ENCODE measurements at regions not wholly inside any gene's neighbourhood (a gene's known extent, or its start where the extent isn't known, plus 50 kb on each side); places are given as distances from the start of the nearest gene placed in this dataset.
A peak's percentile ranks its signal among the peaks of the same experiment; 100 is the strongest.

GRCh38 chr2:228777855-228778355 lies 493.2 kb downstream of the PID1 start:
- H3K4me3 ChIP-seq (replicated peaks in 1 of 4; ENCODE audit: control extremely low read depth in 1 of 4, insufficient read depth in 1 of 4, low read depth in 3 of 4, low read length in 4 of 4): no peak overlapping the region
- H3K27ac ChIP-seq (ENCODE audit: insufficient read depth, low read length): no peak overlapping the region
- H3K79me2 ChIP-seq (ENCODE audit: control insufficient read depth, insufficient read depth, low read length): no peaks in the 10 kb centered on the region
- no peaks in the 10 kb centered on the region for H3K27me3 ChIP-seq (ENCODE audit: control insufficient read depth, insufficient read depth, low read length)
- H3K4me2 ChIP-seq (ENCODE audit: extremely low read depth, insufficient read depth, low read length): no peak overlapping the region
- H2AFZ ChIP-seq (ENCODE audit: low read length): no peak overlapping the region
- H3K9me3 ChIP-seq (ENCODE audit: control insufficient read depth, insufficient read depth, low read depth, low read length): no peaks in the 10 kb centered on the region
- DNase-seq (ENCODE audit: low read depth in 2 of 2): peak in 1 of 2 donors; percentile 61
- H3K36me3 ChIP-seq (ENCODE audit: control insufficient read depth, insufficient read depth, low read length): no peaks in the 10 kb centered on the region
- no peaks in the 10 kb centered on the region for H4K20me1 ChIP-seq (ENCODE audit: control insufficient read depth, extremely low read depth, insufficient read depth, low read length)
- TF ChIP-seq EZH2 (IDR thresholded peaks at IDR 0.05; ENCODE audit: low read length, missing control alignments) (no peak), CTCF (conservative IDR thresholded peaks at IDR 0.05 in 1 of 2, IDR thresholded peaks at IDR 0.05 in 1 of 2; ENCODE audit: low read depth in 1 of 2, low read length in 2 of 2) (no peak)
- H3K4me1 ChIP-seq (ENCODE audit: control insufficient read depth, extremely low read depth, insufficient read depth, low read length): no peaks in the 10 kb centered on the region
- no peak overlapping the region for H3K9ac ChIP-seq (ENCODE audit: insufficient read depth, low read length)

GRCh38 chr2:228774548-228774947 lies 496.5 kb downstream of the PID1 start:
- Histone ChIP-seq H3K27me3 (ENCODE audit: control insufficient read depth, insufficient read depth, low read length) (no peaks in the 10 kb centered on the region), H3K27ac (ENCODE audit: insufficient read depth, low read length) (no peak overlapping the region), H3K9me3 (ENCODE audit: control insufficient read depth, insufficient read depth, low read depth, low read length) (no peaks in the 10 kb centered on the region), H3K4me1 (ENCODE audit: control insufficient read depth, extremely low read depth, insufficient read depth, low read length) (no peaks in the 10 kb centered on the region), H3K9ac (ENCODE audit: insufficient read depth, low read length) (no peak overlapping the region), H3K4me3 (replicated peaks in 1 of 4; ENCODE audit: control extremely low read depth in 1 of 4, insufficient read depth in 1 of 4, low read depth in 3 of 4, low read length in 4 of 4) (no peak overlapping the region), H3K79me2 (ENCODE audit: control insufficient read depth, insufficient read depth, low read length) (no peaks in the 10 kb centered on the region), H3K36me3 (ENCODE audit: control insufficient read depth, insufficient read depth, low read length) (no peaks in the 10 kb centered on the region), H3K4me2 (ENCODE audit: extremely low read depth, insufficient read depth, low read length) (no peak overlapping the region), H2AFZ (ENCODE audit: low read length) (no peak overlapping the region), H4K20me1 (ENCODE audit: control insufficient read depth, extremely low read depth, insufficient read depth, low read length) (no peaks in the 10 kb centered on the region)
- no peak for TF ChIP-seq EZH2 (IDR thresholded peaks at IDR 0.05; ENCODE audit: low read length, missing control alignments)
- no peak for TF ChIP-seq CTCF (conservative IDR thresholded peaks at IDR 0.05 in 1 of 2, IDR thresholded peaks at IDR 0.05 in 1 of 2; ENCODE audit: low read depth in 1 of 2, low read length in 2 of 2)
- DNase-seq (ENCODE audit: low read depth in 2 of 2): no peak

GRCh38 chr2:228771774-228772173 lies 499.3 kb downstream of the PID1 start:
- Histone ChIP-seq H3K4me2 (ENCODE audit: extremely low read depth, insufficient read depth, low read length) (no peak overlapping the region), H3K27ac (ENCODE audit: insufficient read depth, low read length) (no peak overlapping the region), H3K9ac (ENCODE audit: insufficient read depth, low read length) (no peak overlapping the region), H3K4me3 (replicated peaks in 1 of 4; ENCODE audit: control extremely low read depth in 1 of 4, insufficient read depth in 1 of 4, low read depth in 3 of 4, low read length in 4 of 4) (no peak overlapping the region), H3K9me3 (ENCODE audit: control insufficient read depth, insufficient read depth, low read depth, low read length) (no peaks in the 10 kb centered on the region), H3K4me1 (ENCODE audit: control insufficient read depth, extremely low read depth, insufficient read depth, low read length) (peaks cover 3% of the 10 kb centered on the region), H4K20me1 (ENCODE audit: control insufficient read depth, extremely low read depth, insufficient read depth, low read length) (no peaks in the 10 kb centered on the region), H3K36me3 (ENCODE audit: control insufficient read depth, insufficient read depth, low read length) (no peaks in the 10 kb centered on the region), H3K27me3 (ENCODE audit: control insufficient read depth, insufficient read depth, low read length) (no peaks in the 10 kb centered on the region), H3K79me2 (ENCODE audit: control insufficient read depth, insufficient read depth, low read length) (no peaks in the 10 kb centered on the region), H2AFZ (ENCODE audit: low read length) (no peak overlapping the region)
- DNase-seq (ENCODE audit: low read depth in 2 of 2): peak in 1 of 2 donors; percentile 89
- TF ChIP-seq EZH2 (IDR thresholded peaks at IDR 0.05; ENCODE audit: low read length, missing control alignments) (no peak), CTCF (conservative IDR thresholded peaks at IDR 0.05 in 1 of 2, IDR thresholded peaks at IDR 0.05 in 1 of 2; ENCODE audit: low read depth in 1 of 2, low read length in 2 of 2) (no peak)
